ENCODE measurements at regions not wholly inside any gene's neighbourhood (a gene's known extent, or its start where the extent isn't known, plus 50 kb on each side); places are given as distances from the start of the nearest gene placed in this dataset.

DNA sequence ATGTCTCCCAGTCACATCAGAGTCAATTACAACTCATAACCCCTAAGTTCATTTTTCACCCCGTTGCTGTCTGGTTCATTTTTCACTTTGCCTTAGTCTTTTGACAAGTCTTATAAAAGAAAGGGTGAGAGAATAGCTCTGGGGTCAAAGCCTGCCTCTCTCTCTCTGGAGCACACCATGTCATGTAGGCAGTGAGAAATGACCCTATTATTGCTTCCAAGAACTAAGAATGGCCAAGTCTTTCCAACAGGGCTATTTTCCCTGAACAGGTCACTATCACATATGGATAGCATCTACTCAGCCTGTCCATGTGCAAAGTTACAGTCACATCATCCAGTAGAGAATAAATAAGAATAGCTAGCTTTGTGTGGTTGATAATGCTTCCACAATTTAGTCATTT, 655.5 kb upstream of the LRRC4C start:
- Histone ChIP-seq H3K4me1 (ENCODE audit: control insufficient read depth, extremely low read depth, insufficient read depth, low read length) (no peaks in the 10 kb centered on the region), H3K27ac (ENCODE audit: insufficient read depth, low read depth, low read length) (no peak overlapping the region), H3K4me3 (replicated peaks in 1 of 3; ENCODE audit: insufficient read depth in 1 of 3, low read depth in 1 of 3, low read length in 3 of 3) (no peak overlapping the region), H3K9ac (replicated peaks; ENCODE audit: extremely low read depth, insufficient read depth, low read length) (no peak overlapping the region), H3K9me1 (replicated peaks; ENCODE audit: control insufficient read depth, extremely low read depth, insufficient read depth, low read length) (no peaks in the 10 kb centered on the region), H3K4me2 (ENCODE audit: insufficient read depth, low read length) (no peak overlapping the region), H3K9me3 (replicated peaks; ENCODE audit: control insufficient read depth, insufficient read depth, low read length) (no peaks in the 10 kb centered on the region), H3K27me3 (ENCODE audit: control insufficient read depth in 2 of 2, insufficient read depth in 2 of 2, low read length in 2 of 2) (no peaks in the 10 kb centered on the region), H4K20me1 (replicated peaks; ENCODE audit: control insufficient read depth, extremely low read depth, insufficient read depth, low read length) (no peaks in the 10 kb centered on the region), H2AFZ (ENCODE audit: low read depth, low read length) (no peak overlapping the region), H3K36me3 (ENCODE audit: control insufficient read depth in 2 of 2, extremely low read depth in 1 of 2, insufficient read depth in 2 of 2, low read length in 2 of 2) (no peaks in the 10 kb centered on the region), H3K79me2 (ENCODE audit: control insufficient read depth, insufficient read depth, low read length) (no peaks in the 10 kb centered on the region)
- FAIRE-seq (no peak), DNase-seq (ENCODE audit: low read depth, low spot score) (no peak)
- dilution Hi-C loops (cut with MboI; ENCODE audit: extremely low pct_ligation_motif_present, low sequenced_read_pairs) (no loop called here), intact Hi-C loops (cut with micrococcal nuclease) (no loop called here)
- POLR2A ChIA-PET: no interaction called here
- CTCF ChIA-PET: no interaction called here
- TF ChIP-seq POLR2A (IDR thresholded peaks at IDR 0.05; ENCODE audit: low read depth, low read length) (no peak), MYC (IDR thresholded peaks at IDR 0.05; ENCODE audit: low read depth, low read length) (no peak), POLR2AphosphoS5 (IDR thresholded peaks at IDR 0.05; ENCODE audit: insufficient read depth, low read depth, low read length) (no peak), JUN (IDR thresholded peaks at IDR 0.05; ENCODE audit: borderline replicate concordance, insufficient read depth, insufficient read length, low read depth) (no peak), EZH2 (IDR thresholded peaks at IDR 0.05; ENCODE audit: borderline replicate concordance, low read depth, low read length, severe bottlenecking) (no peak), FOS (IDR thresholded peaks at IDR 0.05; ENCODE audit: borderline replicate concordance, insufficient read depth, low read length) (no peak), GATA2 (IDR thresholded peaks at IDR 0.05; ENCODE audit: insufficient read depth, insufficient read length, low read depth, low read length) (no peak)
- TF ChIP-seq, protein P1, sequence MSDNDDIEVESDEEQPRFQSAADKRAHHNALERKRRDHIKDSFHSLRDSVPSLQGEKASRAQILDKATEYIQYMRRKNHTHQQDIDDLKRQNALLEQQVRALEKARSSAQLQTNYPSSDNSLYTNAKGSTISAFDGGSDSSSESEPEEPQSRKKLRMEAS (IDR thresholded peaks at IDR 0.05; ENCODE audit: insufficient read depth, insufficient read length): no peak
- TF ChIP-seq, protein P2, sequence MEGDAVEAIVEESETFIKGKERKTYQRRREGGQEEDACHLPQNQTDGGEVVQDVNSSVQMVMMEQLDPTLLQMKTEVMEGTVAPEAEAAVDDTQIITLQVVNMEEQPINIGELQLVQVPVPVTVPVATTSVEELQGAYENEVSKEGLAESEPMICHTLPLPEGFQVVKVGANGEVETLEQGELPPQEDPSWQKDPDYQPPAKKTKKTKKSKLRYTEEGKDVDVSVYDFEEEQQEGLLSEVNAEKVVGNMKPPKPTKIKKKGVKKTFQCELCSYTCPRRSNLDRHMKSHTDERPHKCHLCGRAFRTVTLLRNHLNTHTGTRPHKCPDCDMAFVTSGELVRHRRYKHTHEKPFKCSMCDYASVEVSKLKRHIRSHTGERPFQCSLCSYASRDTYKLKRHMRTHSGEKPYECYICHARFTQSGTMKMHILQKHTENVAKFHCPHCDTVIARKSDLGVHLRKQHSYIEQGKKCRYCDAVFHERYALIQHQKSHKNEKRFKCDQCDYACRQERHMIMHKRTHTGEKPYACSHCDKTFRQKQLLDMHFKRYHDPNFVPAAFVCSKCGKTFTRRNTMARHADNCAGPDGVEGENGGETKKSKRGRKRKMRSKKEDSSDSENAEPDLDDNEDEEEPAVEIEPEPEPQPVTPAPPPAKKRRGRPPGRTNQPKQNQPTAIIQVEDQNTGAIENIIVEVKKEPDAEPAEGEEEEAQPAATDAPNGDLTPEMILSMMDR (IDR thresholded peaks at IDR 0.05; ENCODE audit: extremely low read depth in 1 of 2, insufficient read depth in 1 of 2, low read depth in 1 of 2, low read length in 2 of 2): no peak
- BruUV-seq (replicated peaks): no TSS peak

Data from endothelial cell of umbilical vein (primary cell).